Fibroblast of pulmonary artery (primary cell): ENCODE measurements at regions not wholly inside any gene's neighbourhood (a gene's known extent, or its start where the extent isn't known, plus 50 kb on each side); places are given as distances from the start of the nearest gene placed in this dataset.

ENCODE experiments used
- DNase-seq: peaks from one replicate; pipeline ENCODE4 v3.0.0-alpha.2; 2010; ENCODE audit warnings: low read depth
- H3K4me3 ChIP-seq: replicated peaks from 2 replicates; pipeline ENCODE4 v1.5.1; 2011; ENCODE audit warnings: low read depth, mild to moderate bottlenecking, control low read depth, low read length, moderate library complexity
- TF ChIP-seq, protein P1 (sequence below): IDR thresholded peaks from 2 replicates; pipeline ENCODE4 v1.5.1; 2011; ENCODE audit warnings: mild to moderate bottlenecking, control low read depth, low read length, inconsistent platforms; ENCODE audit errors: missing control alignments

GRCh38 chr19:31810536-31811109 lies 461.4 kb upstream of the TSHZ3 start:
- H3K4me3 ChIP-seq, result no peak overlapping the region
- DNase-seq, result no peak
- TF ChIP-seq, protein P1, sequence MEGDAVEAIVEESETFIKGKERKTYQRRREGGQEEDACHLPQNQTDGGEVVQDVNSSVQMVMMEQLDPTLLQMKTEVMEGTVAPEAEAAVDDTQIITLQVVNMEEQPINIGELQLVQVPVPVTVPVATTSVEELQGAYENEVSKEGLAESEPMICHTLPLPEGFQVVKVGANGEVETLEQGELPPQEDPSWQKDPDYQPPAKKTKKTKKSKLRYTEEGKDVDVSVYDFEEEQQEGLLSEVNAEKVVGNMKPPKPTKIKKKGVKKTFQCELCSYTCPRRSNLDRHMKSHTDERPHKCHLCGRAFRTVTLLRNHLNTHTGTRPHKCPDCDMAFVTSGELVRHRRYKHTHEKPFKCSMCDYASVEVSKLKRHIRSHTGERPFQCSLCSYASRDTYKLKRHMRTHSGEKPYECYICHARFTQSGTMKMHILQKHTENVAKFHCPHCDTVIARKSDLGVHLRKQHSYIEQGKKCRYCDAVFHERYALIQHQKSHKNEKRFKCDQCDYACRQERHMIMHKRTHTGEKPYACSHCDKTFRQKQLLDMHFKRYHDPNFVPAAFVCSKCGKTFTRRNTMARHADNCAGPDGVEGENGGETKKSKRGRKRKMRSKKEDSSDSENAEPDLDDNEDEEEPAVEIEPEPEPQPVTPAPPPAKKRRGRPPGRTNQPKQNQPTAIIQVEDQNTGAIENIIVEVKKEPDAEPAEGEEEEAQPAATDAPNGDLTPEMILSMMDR, result no peak

DNA sequence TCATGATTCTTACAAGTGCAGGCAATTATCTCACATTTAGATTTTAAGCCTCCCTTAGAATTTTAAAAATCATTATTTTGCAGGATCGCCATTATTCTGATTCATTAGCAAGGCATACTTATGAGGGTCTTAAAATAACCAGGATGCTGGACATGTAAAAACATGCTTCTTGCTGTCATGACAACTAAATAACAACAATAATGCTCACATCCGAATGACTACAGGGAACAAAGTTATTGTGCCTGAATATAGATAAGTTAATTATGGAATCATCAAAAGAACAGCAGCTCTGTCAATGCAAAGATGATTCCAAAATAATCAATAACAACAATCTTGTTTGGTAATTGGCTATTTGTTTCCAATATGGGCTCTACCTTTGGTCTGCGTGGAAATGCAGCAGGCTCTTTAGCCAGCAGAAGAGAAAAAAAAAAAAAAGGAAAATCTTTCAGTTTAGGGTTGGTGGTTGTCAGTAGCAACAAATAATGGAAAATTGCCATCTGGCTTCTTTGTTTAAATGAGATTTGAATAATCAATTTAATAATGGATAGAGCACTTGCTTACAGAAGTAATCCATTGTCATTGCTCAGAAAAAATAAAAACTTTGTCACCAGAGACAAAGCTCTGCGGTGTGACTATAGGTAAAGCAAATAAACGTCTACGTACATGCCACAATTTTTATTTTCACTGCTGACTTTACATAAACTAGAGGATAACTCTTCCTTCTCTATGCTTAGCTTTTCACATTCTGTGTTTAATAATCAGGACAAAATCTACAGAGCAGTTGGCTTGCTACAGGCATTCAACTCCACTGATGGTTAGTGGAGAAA lies 468.9 kb upstream of the TSHZ3 start:
- no peak overlapping the region for H3K4me3 ChIP-seq
- DNase-seq, result no peak
- TF ChIP-seq, protein P1, result no peak

DNA sequence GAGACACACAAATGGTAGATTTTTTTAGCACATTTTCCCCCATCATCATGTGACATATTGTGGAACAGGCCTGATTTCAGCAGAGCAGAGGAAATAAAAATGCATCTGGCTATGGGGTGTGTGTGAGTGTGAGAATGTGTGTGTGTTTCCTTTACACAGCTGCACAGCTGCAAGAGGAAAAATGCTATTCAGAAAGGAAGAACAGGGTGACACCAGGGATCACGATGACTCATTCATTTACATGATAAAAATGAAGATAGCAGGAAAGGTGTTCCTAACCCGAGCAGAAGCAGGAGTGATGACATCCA lies 469.5 kb upstream of the TSHZ3 start:
- no peak overlapping the region for H3K4me3 ChIP-seq
- TF ChIP-seq, protein P1, result no peak
- no peak for DNase-seq

DNA sequence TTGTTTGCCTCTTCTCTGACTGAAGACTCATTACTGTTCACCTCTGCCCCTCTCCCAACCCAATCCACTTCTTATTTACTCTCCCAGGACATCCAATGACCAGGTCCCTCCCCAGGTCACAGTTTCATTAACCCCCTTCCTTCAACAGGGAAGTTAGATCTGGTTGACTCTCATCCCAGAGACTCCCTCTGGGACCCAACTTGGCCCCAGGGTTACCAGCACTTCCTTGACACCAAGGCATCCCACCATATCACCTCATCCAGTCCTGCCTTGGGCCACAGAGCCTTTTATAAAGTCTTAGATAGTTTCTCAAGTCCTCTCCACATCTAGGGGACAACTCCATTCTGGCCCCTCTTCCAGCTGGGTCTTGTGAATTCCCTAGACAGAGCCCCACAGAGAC lies 470.6 kb upstream of the TSHZ3 start:
- TF ChIP-seq, protein P1, result no peak
- DNase-seq, result no peak

DNA sequence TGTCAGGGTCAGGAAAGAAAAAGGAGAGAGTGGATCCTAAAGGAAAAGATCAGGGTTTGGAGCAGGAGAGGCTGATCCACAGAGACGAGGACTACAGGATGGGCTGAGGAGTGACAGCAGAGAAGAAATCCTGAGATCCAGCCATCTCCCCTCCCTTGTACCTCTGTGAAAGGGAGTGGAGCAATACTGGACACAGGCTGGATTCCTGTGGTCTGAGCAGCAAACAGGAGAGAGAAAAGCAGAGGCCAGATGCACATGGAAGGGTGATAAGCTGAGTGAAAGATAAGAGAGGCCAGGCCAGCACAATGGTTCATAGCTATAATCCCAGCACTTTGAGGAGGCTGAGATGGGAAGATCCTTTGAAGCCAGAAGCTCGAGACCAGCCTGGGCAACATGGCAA lies 472.1 kb upstream of the TSHZ3 start:
- TF ChIP-seq, protein P1, result no peak
- no peak overlapping the region for H3K4me3 ChIP-seq
- no peak for DNase-seq

More for the DNA sequence above, 470.6 kb upstream of the TSHZ3 start:
- H3K4me3 ChIP-seq, result no peak overlapping the region

DNA sequence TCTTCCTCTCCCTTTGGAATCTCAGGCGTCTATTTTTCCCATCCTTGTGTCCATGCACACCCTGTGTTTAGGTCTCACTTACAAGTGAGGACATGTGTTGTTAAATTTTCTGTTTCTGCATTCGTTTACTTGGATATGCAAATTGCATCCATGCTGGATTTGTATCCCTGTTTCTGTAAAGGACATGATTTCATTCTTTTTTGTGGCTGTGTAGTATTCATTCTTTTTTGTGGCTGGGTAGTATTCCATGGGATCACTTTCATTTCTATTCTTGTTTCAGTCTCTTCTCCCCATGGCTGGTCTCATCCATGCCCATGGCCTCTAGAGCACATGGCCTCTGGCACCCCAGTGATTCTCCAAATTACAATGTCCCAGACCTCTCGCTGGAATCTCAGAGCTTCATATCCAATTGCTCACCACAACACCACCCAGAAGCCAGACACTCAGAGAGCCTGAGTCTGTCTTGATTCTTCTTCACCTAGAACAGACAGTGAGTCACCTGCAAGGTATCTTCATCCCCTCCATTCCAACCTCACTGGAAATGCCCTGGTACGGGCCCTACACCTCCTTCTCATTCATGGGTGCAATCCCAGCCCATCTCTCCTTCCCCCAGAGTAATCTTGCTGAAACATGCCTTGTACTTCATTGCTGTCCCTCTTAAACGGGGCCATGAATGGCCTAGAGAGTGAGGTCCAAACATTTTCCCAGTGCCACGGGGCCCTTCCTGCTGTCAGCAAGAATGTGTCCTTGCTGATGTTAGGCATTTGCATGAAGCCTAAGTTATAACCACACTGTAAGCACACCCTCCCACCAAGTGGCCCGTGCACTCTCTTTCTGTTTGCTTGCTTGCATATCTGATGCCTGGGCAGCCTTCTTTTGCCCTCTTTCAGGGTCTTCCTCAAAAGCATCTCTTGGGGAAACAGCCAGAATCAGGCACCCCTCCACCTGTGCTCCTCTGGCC lies 476.2 kb upstream of the TSHZ3 start:
- no peak for DNase-seq
- TF ChIP-seq, protein P1, result no peak
- no peak overlapping the region for H3K4me3 ChIP-seq
